Stimulated activated CD8-positive, alpha-beta memory T cell treated with anti-CD3 and anti-CD28 coated beads, Interleukin-7, amount 100 ng/mL, for 1 hour (primary cell): ENCODE measurements at regions not wholly inside any gene's neighbourhood (a gene's known extent, or its start where the extent isn't known, plus 50 kb on each side); places are given as distances from the start of the nearest gene placed in this dataset.

Experiments used
- DNase-seq, 2 donors: peaks; one replicate each; pipeline ENCODE4 v3.0.0-alpha.2; 2020; ENCODE audit warnings: low read depth in 2 of 2

GRCh38 chr13:21757763-21758162 is 86.9 kb downstream of the FGF9 start:
- DNase-seq, result no peak

GRCh38 chr13:21758441-21758840 is 87.6 kb downstream of the FGF9 start:
- DNase-seq, result no peak

- no peak for DNase-seq
These were observed 88.6 kb downstream of the FGF9 start for GRCh38 chr13:21759463-21759862.

- no peak for DNase-seq
These were observed 89.0 kb downstream of the FGF9 start for GRCh38 chr13:21759911-21760310.

- DNase-seq, result no peak
These were observed 90.9 kb downstream of the FGF9 start for GRCh38 chr13:21761770-21762169.

GRCh38 chr13:21762512-21762911 is 91.6 kb downstream of the FGF9 start:
- no peak for DNase-seq

- no peak for DNase-seq
These were observed 96.2 kb downstream of the FGF9 start for GRCh38 chr13:21767032-21767431.

GRCh38 chr13:21771075-21771474 is 100.2 kb downstream of the FGF9 start:
- DNase-seq, result no peak

GRCh38 chr13:21777166-21777565 is 106.3 kb downstream of the FGF9 start:
- DNase-seq, result no peak

GRCh38 chr13:21777813-21778212 is 106.9 kb downstream of the FGF9 start:
- DNase-seq, result no peak

- DNase-seq, result no peak
These were observed 111.9 kb downstream of the FGF9 start for GRCh38 chr13:21782736-21783135.

GRCh38 chr13:21785990-21786389 is 115.1 kb downstream of the FGF9 start:
- no peak for DNase-seq

GRCh38 chr13:21796066-21796465 is 125.2 kb downstream of the FGF9 start:
- no peak for DNase-seq

- no peak for DNase-seq
These were observed 126.1 kb downstream of the FGF9 start for GRCh38 chr13:21796775-21797514.

- DNase-seq, result no peak
These were observed 126.9 kb downstream of the FGF9 start for GRCh38 chr13:21797736-21798135.

GRCh38 chr13:21798181-21798580 is 127.3 kb downstream of the FGF9 start:
- no peak for DNase-seq

- DNase-seq, result no peak
These were observed 128.8 kb downstream of the FGF9 start for GRCh38 chr13:21799671-21800070.

- no peak for DNase-seq
These were observed 130.2 kb downstream of the FGF9 start for GRCh38 chr13:21800837-21801616.

GRCh38 chr13:21805733-21806132 is 134.9 kb downstream of the FGF9 start:
- DNase-seq, result no peak

- DNase-seq, result no peak
These were observed 141.3 kb downstream of the FGF9 start for GRCh38 chr13:21812192-21812626.

GRCh38 chr13:21813110-21813509 is 142.2 kb downstream of the FGF9 start:
- DNase-seq, result no peak

- DNase-seq, result no peak
These were observed 143.0 kb downstream of the FGF9 start for GRCh38 chr13:21813844-21814243.

- no peak for DNase-seq
These were observed 143.7 kb downstream of the FGF9 start for GRCh38 chr13:21814604-21815003.
